Activated B cell treated with CpG ODN at 0.5 μM for 24 hours (primary cell): ENCODE measurements at regions not wholly inside any gene's neighbourhood (a gene's known extent, or its start where the extent isn't known, plus 50 kb on each side); places are given as distances from the start of the nearest gene placed in this dataset.

Experiments
- ATAC-seq: fragments of 200-7000 bp; cut with Tn5 transposase; one replicate; pipeline ENCODE4 v1.10.0; 2021; ENCODE audit warnings: low read depth, mild to moderate bottlenecking, moderate library complexity
- CTCF ChIA-PET: fragments of 350-600 bp; sonication (Branson Sonifier 250); formaldehyde crosslinking; loops from one replicate; lab custom pipeline; 2021; ENCODE audit warnings: antibody characterized with exemption; lab: Charles Lee
- POLR2A ChIA-PET: fragments of 350-600 bp; sonication (Branson Sonifier 250); formaldehyde crosslinking; loops from one replicate; lab custom pipeline; 2021; ENCODE audit warnings: antibody characterized with exemption; lab: Charles Lee
- DNase-seq: peaks from one replicate; pipeline ENCODE4 v3.0.0; 2022
- H3K27ac Mint-ChIP-seq: one replicate; pipeline ENCODE4 v1.8.0; 2020; ENCODE audit warnings: mixed read lengths
- H3K27me3 Mint-ChIP-seq: one replicate; pipeline ENCODE4 v1.8.0; 2021; ENCODE audit warnings: mixed read lengths
- H3K36me3 Mint-ChIP-seq: one replicate; pipeline ENCODE4 v1.8.0; 2021; ENCODE audit warnings: low read depth, mixed read lengths
- H3K4me1 Mint-ChIP-seq: one replicate; pipeline ENCODE4 v1.8.0; 2021; ENCODE audit warnings: mixed read lengths
- H3K4me3 Mint-ChIP-seq: one replicate; pipeline ENCODE4 v1.8.0; 2020; ENCODE audit warnings: mild to moderate bottlenecking, mixed read lengths
- H3K9me3 Mint-ChIP-seq: one replicate; pipeline ENCODE4 v1.8.0; 2020; ENCODE audit warnings: mixed read lengths
- intact Hi-C: fragments of 100-400 bp; cut with micrococcal nuclease; formaldehyde crosslinking; loops from one replicate; pipeline ENCODE4 v1.15.1; 2024
- TF ChIP-seq, protein P1 (sequence below): fragments of 200-600 bp; IDR thresholded peaks from one replicate; pipeline ENCODE4 v1.8.0; 2022; ENCODE audit warnings: antibody characterized with exemption, mild to moderate bottlenecking

DNA sequence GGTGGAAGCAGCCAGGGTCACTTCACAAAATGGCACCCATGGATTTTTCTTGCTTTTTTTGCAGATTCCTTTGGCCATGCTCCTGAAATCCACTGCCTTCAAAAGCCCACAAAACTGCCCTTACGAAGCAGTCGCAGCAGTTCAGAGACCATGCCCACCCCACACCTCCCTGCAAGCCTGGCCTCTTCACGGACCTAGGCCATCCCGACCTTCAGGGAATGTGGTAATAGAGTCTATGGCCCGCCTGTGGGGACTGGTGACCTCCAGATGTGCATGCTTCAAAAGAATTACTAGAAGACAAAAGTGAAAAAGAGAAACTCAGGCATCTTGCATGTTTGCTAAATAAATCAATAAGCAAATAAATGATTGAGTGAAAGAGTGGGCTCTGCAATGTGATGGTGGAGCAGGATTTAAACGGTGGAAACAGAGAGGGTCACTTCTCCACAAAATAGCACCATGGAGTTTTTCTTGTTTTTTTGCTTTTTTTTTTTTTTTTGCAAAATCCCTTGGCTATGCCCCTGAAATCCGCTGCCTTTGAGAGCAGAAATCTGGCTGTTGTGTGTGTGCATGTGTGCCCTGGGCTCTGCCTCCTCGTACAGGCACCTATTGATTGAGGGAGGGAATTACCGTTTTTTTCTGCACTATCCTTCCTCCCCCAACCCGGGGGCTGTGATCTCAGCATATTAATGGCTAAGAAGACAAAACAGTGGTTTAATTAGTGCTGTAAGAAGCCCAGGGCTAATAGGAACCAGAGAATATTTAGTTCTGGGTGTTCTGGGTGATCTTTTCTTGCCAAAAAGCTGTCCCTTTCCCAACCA is 107.4 kb downstream of the PXDC1 start:
- H3K4me3 Mint-ChIP-seq, result no peak overlapping the region
- H3K27me3 Mint-ChIP-seq, result peaks cover 7% of the 10 kb centered on the region
- intact Hi-C loops, result no loop called here
- POLR2A ChIA-PET, result no interaction called here
- no peak for ATAC-seq
- TF ChIP-seq, protein P1, sequence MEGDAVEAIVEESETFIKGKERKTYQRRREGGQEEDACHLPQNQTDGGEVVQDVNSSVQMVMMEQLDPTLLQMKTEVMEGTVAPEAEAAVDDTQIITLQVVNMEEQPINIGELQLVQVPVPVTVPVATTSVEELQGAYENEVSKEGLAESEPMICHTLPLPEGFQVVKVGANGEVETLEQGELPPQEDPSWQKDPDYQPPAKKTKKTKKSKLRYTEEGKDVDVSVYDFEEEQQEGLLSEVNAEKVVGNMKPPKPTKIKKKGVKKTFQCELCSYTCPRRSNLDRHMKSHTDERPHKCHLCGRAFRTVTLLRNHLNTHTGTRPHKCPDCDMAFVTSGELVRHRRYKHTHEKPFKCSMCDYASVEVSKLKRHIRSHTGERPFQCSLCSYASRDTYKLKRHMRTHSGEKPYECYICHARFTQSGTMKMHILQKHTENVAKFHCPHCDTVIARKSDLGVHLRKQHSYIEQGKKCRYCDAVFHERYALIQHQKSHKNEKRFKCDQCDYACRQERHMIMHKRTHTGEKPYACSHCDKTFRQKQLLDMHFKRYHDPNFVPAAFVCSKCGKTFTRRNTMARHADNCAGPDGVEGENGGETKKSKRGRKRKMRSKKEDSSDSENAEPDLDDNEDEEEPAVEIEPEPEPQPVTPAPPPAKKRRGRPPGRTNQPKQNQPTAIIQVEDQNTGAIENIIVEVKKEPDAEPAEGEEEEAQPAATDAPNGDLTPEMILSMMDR, result no peak
- no peaks in the 10 kb centered on the region for H3K4me1 Mint-ChIP-seq
- H3K36me3 Mint-ChIP-seq, result no peaks in the 10 kb centered on the region
- CTCF ChIA-PET, result no interaction called here
- no peaks in the 10 kb centered on the region for H3K9me3 Mint-ChIP-seq
- H3K27ac Mint-ChIP-seq, result no peak overlapping the region
- no peak for DNase-seq

DNA sequence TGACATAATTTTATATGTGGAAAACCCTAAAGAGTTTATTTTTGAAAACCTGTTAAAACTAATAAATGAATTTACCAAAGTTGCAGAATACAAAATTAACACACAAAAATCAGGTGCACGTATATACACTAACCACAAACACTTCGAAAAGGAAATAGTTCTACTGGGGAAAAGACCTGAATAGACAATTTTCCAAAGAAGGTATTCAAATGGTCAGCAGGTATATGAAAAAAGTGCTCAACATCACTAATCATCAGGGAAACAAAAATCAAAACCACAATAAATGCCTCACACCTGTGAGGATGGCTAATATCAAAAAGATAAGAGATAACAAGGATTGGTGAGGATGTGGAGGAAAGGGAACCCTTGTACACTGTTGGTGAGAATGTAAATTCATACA is 110.6 kb downstream of the PXDC1 start:
- ChIA-PET POLR2A (no interaction called here), CTCF (no interaction called here)
- Mint-ChIP-seq H3K27me3 (peaks cover 5% of the 10 kb centered on the region), H3K4me1 (no peaks in the 10 kb centered on the region), H3K9me3 (no peaks in the 10 kb centered on the region), H3K27ac (no peak overlapping the region), H3K4me3 (no peak overlapping the region), H3K36me3 (no peaks in the 10 kb centered on the region)
- no peak for ATAC-seq
- TF ChIP-seq, protein P1, result no peak
- no peak for DNase-seq
- intact Hi-C loops, result no loop called here

DNA sequence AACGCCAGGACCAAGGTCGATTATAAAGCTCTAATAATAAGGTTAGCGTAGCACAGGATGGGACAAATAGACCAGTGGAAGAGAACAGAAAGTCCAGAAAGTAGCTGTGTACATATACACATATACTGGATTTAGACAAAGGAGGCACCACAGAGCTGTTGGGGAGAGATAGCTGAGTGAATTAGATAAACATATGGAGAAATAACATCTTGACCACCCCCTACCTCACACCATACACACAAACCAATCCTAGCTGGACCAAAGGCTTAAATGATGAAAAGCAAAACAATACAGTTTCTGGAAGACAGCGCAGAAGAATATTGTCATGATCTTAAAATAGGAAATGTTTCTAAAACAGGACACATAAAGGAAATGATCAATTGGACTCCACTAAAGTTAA is 112.9 kb downstream of the PXDC1 start:
- ChIA-PET POLR2A (no interaction called here), CTCF (no interaction called here)
- intact Hi-C loops, result no loop called here
- Mint-ChIP-seq H3K27ac (no peak overlapping the region), H3K4me3 (no peak overlapping the region), H3K9me3 (no peaks in the 10 kb centered on the region), H3K36me3 (no peaks in the 10 kb centered on the region), H3K4me1 (no peaks in the 10 kb centered on the region), H3K27me3 (peaks cover 3% of the 10 kb centered on the region)
- TF ChIP-seq, protein P1, result no peak
- DNase-seq, result no peak
- ATAC-seq, result no peak

DNA sequence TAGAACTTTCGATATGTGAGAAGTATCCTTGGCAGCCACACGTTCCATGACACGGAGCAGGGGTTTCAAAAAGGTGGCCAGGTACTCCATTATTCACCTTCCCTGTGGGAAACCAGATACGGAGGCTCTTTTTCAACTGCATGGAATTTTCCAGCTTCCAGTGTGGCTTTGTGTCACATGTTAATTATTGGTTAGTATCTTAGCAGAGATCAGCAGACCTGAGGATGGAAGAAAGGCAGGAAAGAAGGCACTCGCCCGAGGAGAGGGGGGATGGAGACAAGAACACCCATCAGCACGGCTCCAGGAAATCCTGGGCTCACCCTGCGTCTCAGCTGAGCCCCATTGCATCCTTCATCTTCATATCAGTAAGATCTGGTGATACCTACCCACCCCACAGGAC is 115.5 kb downstream of the PXDC1 start:
- Mint-ChIP-seq H3K36me3 (no peaks in the 10 kb centered on the region), H3K27me3 (peaks cover 3% of the 10 kb centered on the region), H3K4me1 (no peaks in the 10 kb centered on the region), H3K9me3 (no peaks in the 10 kb centered on the region), H3K4me3 (no peak overlapping the region), H3K27ac (no peak overlapping the region)
- ATAC-seq, result no peak
- CTCF ChIA-PET, result no interaction called here
- no peak for DNase-seq
- TF ChIP-seq, protein P1, result no peak
- intact Hi-C loops, result no loop called here
- POLR2A ChIA-PET, result no interaction called here

DNA sequence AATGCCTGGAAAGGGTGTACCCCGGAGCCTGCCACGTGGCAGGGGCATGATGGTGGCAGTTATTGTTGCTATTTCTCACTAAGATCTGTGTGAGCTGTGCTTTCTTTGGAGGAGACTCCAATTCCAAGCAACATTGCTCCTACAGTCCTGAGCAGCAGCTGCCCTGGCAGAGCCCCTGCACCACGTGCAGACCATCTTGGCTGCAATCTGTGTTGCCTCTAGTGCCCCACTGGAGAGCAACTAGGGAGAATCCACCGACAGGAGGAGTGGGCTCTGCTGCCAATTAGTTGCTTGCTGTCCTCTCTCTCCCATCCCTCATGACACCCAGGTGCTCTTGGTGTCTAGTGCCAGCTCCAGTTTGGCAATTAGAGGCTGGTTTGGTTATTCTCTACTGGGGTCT is 116.0 kb downstream of the PXDC1 start:
- intact Hi-C loops, result no loop called here
- CTCF ChIA-PET, result no interaction called here
- POLR2A ChIA-PET, result no interaction called here
- TF ChIP-seq, protein P1, result no peak
- H3K4me1 Mint-ChIP-seq, result no peaks in the 10 kb centered on the region
- H3K27ac Mint-ChIP-seq, result no peak overlapping the region
- DNase-seq (no peak), ATAC-seq (no peak)
- no peaks in the 10 kb centered on the region for H3K36me3 Mint-ChIP-seq
- H3K27me3 Mint-ChIP-seq, result peaks cover 5% of the 10 kb centered on the region
- H3K4me3 Mint-ChIP-seq, result no peak overlapping the region
- no peaks in the 10 kb centered on the region for H3K9me3 Mint-ChIP-seq
